ENCODE measurements at regions not wholly inside any gene's neighbourhood (a gene's known extent, or its start where the extent isn't known, plus 50 kb on each side); places are given as distances from the start of the nearest gene placed in this dataset.

DNA sequence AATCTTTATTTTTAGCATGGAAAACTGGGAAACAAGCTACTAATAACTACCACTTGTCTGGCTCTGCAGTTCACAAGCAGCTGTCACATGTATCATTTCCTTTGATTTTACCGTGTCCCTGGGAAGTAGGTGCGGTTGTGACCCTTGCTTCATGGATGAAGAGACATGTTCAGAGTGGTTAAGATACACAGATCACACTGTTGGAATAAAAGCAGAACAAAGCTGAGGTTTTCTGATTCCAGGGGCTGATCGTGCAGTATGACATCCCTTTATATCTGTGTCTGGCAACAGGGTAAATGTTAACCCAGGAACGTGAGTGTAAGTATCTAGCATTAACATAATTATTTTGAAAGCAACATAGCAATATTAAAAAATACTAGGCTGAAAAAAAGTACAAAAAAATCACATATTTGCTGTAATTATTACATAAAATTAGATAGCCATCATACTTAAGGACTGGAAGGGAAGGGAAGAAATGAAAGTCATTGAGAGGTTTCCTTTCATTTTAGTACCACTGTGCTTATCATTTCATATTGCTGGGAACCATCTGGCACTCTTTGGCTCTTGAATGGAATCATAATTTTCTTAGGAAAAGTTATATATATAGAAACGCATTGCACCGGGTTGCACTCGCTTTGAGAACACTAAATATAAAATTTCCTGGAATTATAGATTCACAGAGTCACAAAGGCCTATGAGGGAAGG is 62.8 kb upstream of the PAXBP1 start:
- ATAC-seq (no peak), DNase-seq (ENCODE audit: low read depth, low spot score) (no peak)
- TF ChIP-seq, protein P1, sequence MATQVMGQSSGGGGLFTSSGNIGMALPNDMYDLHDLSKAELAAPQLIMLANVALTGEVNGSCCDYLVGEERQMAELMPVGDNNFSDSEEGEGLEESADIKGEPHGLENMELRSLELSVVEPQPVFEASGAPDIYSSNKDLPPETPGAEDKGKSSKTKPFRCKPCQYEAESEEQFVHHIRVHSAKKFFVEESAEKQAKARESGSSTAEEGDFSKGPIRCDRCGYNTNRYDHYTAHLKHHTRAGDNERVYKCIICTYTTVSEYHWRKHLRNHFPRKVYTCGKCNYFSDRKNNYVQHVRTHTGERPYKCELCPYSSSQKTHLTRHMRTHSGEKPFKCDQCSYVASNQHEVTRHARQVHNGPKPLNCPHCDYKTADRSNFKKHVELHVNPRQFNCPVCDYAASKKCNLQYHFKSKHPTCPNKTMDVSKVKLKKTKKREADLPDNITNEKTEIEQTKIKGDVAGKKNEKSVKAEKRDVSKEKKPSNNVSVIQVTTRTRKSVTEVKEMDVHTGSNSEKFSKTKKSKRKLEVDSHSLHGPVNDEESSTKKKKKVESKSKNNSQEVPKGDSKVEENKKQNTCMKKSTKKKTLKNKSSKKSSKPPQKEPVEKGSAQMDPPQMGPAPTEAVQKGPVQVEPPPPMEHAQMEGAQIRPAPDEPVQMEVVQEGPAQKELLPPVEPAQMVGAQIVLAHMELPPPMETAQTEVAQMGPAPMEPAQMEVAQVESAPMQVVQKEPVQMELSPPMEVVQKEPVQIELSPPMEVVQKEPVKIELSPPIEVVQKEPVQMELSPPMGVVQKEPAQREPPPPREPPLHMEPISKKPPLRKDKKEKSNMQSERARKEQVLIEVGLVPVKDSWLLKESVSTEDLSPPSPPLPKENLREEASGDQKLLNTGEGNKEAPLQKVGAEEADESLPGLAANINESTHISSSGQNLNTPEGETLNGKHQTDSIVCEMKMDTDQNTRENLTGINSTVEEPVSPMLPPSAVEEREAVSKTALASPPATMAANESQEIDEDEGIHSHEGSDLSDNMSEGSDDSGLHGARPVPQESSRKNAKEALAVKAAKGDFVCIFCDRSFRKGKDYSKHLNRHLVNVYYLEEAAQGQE (IDR thresholded peaks at IDR 0.05; ENCODE audit: insufficient read depth in 1 of 2, low read depth in 2 of 2, low read length in 1 of 2): no peak
- no peak for TF ChIP-seq TCF7L2 (IDR thresholded peaks at IDR 0.05; ENCODE audit: low read depth, low read length)
- TF ChIP-seq, protein P2, sequence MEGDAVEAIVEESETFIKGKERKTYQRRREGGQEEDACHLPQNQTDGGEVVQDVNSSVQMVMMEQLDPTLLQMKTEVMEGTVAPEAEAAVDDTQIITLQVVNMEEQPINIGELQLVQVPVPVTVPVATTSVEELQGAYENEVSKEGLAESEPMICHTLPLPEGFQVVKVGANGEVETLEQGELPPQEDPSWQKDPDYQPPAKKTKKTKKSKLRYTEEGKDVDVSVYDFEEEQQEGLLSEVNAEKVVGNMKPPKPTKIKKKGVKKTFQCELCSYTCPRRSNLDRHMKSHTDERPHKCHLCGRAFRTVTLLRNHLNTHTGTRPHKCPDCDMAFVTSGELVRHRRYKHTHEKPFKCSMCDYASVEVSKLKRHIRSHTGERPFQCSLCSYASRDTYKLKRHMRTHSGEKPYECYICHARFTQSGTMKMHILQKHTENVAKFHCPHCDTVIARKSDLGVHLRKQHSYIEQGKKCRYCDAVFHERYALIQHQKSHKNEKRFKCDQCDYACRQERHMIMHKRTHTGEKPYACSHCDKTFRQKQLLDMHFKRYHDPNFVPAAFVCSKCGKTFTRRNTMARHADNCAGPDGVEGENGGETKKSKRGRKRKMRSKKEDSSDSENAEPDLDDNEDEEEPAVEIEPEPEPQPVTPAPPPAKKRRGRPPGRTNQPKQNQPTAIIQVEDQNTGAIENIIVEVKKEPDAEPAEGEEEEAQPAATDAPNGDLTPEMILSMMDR (IDR thresholded peaks at IDR 0.05): no peak
- no peak for TF ChIP-seq POLR2AphosphoS5 (IDR thresholded peaks at IDR 0.05; ENCODE audit: low read depth, low read length)
- TF ChIP-seq SIN3A (IDR thresholded peaks at IDR 0.05; ENCODE audit: borderline replicate concordance, insufficient read depth, low read depth, low read length): no peak
- BruUV-seq (replicated peaks): no TSS peak
- H3K9me3 ChIP-seq (ENCODE audit: control insufficient read depth, insufficient read depth, low read depth, low read length): no peaks in the 10 kb centered on the region
- intact Hi-C loops (cut with micrococcal nuclease; ENCODE audit: unreplicated experiment) (loop anchor here (5.0 to 10.0 kb wide), 3 partner anchors 80 to 363 kb away; no protein-coding TSS in a partner anchor), in situ Hi-C loops (cut with HindIII; ENCODE audit: low pct_unique_long_range_greater_than_20kb, low sequenced_read_pairs) (no loop called here)
- no peak overlapping the region for H3K4me3 ChIP-seq (ENCODE audit: low read depth in 2 of 2, low read length in 2 of 2)
- no peak overlapping the region for H3K27ac ChIP-seq (ENCODE audit: low read length)
- POLR2A ChIA-PET: no interaction called here
- H3K36me3 ChIP-seq (ENCODE audit: control insufficient read depth, insufficient read depth, low read length): no peaks in the 10 kb centered on the region
- no peaks in the 10 kb centered on the region for H3K4me1 ChIP-seq (ENCODE audit: control insufficient read depth, insufficient read depth, low read length)
- H3K27me3 ChIP-seq (ENCODE audit: control insufficient read depth, insufficient read depth, low read length): no peaks in the 10 kb centered on the region; the same call in 1 of the 2 replicates
- CTCF ChIA-PET: no interaction called here

DNA sequence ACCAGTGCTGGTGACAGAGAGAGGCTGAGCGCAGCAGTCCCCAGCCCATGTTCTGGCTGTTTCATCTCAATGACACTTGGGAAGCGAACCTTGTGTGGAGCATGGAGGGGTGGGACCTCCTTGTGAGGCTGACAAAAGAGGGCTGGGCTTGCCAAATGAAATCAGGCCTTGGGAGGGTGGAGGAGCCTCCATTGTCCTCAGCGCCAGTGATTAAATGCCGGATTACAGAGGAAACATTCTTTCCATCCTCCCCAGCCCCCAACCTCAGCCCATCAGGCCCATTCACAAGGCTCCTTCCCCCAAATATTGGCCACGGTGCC is 63.3 kb upstream of the PAXBP1 start:
- Histone ChIP-seq H3K4me1 (ENCODE audit: control insufficient read depth, insufficient read depth, low read length) (no peaks in the 10 kb centered on the region), H3K36me3 (ENCODE audit: control insufficient read depth, insufficient read depth, low read length) (no peaks in the 10 kb centered on the region), H3K27me3 (ENCODE audit: control insufficient read depth, insufficient read depth, low read length) (no peaks in the 10 kb centered on the region; the same call in 1 of the 2 replicates), H3K9me3 (ENCODE audit: control insufficient read depth, insufficient read depth, low read depth, low read length) (no peaks in the 10 kb centered on the region), H3K4me3 (ENCODE audit: low read depth in 2 of 2, low read length in 2 of 2) (no peak overlapping the region), H3K27ac (ENCODE audit: low read length) (no peak overlapping the region)
- intact Hi-C loops (cut with micrococcal nuclease; ENCODE audit: unreplicated experiment) (loop anchor here (5.0 to 10.0 kb wide), 3 partner anchors 80 to 362 kb away; no protein-coding TSS in a partner anchor), in situ Hi-C loops (cut with HindIII; ENCODE audit: low pct_unique_long_range_greater_than_20kb, low sequenced_read_pairs) (no loop called here)
- no peak for DNase-seq (ENCODE audit: low read depth, low spot score)
- TF ChIP-seq SIN3A (IDR thresholded peaks at IDR 0.05; ENCODE audit: borderline replicate concordance, insufficient read depth, low read depth, low read length): no peak
- TF ChIP-seq POLR2AphosphoS5 (IDR thresholded peaks at IDR 0.05; ENCODE audit: low read depth, low read length): no peak
- TF ChIP-seq, protein P2 (IDR thresholded peaks at IDR 0.05): no peak
- TF ChIP-seq, protein P1 (IDR thresholded peaks at IDR 0.05; ENCODE audit: insufficient read depth in 1 of 2, low read depth in 2 of 2, low read length in 1 of 2): no peak
- TF ChIP-seq TCF7L2 (IDR thresholded peaks at IDR 0.05; ENCODE audit: low read depth, low read length): no peak
- CTCF ChIA-PET: no interaction called here
- POLR2A ChIA-PET: no interaction called here
- ATAC-seq: no peak
- BruUV-seq (replicated peaks): no TSS peak

Data from Panc1 (cell line).